ENCODE measurements at regions not wholly inside any gene's neighbourhood (a gene's known extent, or its start where the extent isn't known, plus 50 kb on each side); places are given as distances from the start of the nearest gene placed in this dataset.

GRCh38 chr2:2798337-2798736 is 467.3 kb upstream of the MYT1L start:
- no peaks in the 10 kb centered on the region for H3K4me1 ChIP-seq
- H3K36me3 ChIP-seq = no peaks in the 10 kb centered on the region
- no peaks in the 10 kb centered on the region for H3K9me3 ChIP-seq
- intact Hi-C loops (cut with DNase I; ENCODE audit: low total_unique reads) = no loop called here
- no peak for TF ChIP-seq CTCF (IDR thresholded peaks at IDR 0.05)
- TF ChIP-seq POLR2A (IDR thresholded peaks at IDR 0.05) = no peak
- no peak overlapping the region for H3K27ac ChIP-seq
- no peak overlapping the region for H3K4me3 ChIP-seq
- H3K27me3 ChIP-seq = no peaks in the 10 kb centered on the region
- no peak for DNase-seq

GRCh38 chr2:2797797-2798196 is 466.7 kb upstream of the MYT1L start:
- TF ChIP-seq POLR2A (IDR thresholded peaks at IDR 0.05) (no peak), CTCF (IDR thresholded peaks at IDR 0.05) (no peak)
- Histone ChIP-seq H3K27me3 (no peaks in the 10 kb centered on the region), H3K9me3 (no peaks in the 10 kb centered on the region), H3K4me1 (no peaks in the 10 kb centered on the region), H3K27ac (no peak overlapping the region), H3K36me3 (no peaks in the 10 kb centered on the region), H3K4me3 (no peak overlapping the region)
- no peak for DNase-seq
- intact Hi-C loops (cut with DNase I; ENCODE audit: low total_unique reads) = no loop called here

GRCh38 chr2:2796207-2796606 is 465.1 kb upstream of the MYT1L start:
- intact Hi-C loops (cut with DNase I; ENCODE audit: low total_unique reads) = no loop called here
- Histone ChIP-seq H3K36me3 (no peaks in the 10 kb centered on the region), H3K27ac (no peak overlapping the region), H3K9me3 (no peaks in the 10 kb centered on the region), H3K27me3 (no peaks in the 10 kb centered on the region), H3K4me1 (no peaks in the 10 kb centered on the region), H3K4me3 (no peak overlapping the region)
- DNase-seq = no peak
- no peak for TF ChIP-seq POLR2A (IDR thresholded peaks at IDR 0.05)

- Histone ChIP-seq H3K9me3 (no peaks in the 10 kb centered on the region), H3K27me3 (no peaks in the 10 kb centered on the region), H3K4me1 (no peaks in the 10 kb centered on the region), H3K27ac (no peak overlapping the region), H3K36me3 (no peaks in the 10 kb centered on the region), H3K4me3 (no peak overlapping the region)
- intact Hi-C loops (cut with DNase I; ENCODE audit: low total_unique reads) = no loop called here
- DNase-seq = no peak
- TF ChIP-seq POLR2A (IDR thresholded peaks at IDR 0.05) (no peak), CTCF (IDR thresholded peaks at IDR 0.05) (no peak)
Measured at GRCh38 chr2:2795438-2796091, 464.5 kb upstream of the MYT1L start.

- Histone ChIP-seq H3K27ac (no peak overlapping the region), H3K9me3 (no peaks in the 10 kb centered on the region), H3K4me3 (no peak overlapping the region), H3K4me1 (no peaks in the 10 kb centered on the region), H3K36me3 (no peaks in the 10 kb centered on the region), H3K27me3 (no peaks in the 10 kb centered on the region)
- DNase-seq = no peak
- intact Hi-C loops (cut with DNase I; ENCODE audit: low total_unique reads) = no loop called here
- no peak for TF ChIP-seq CTCF (IDR thresholded peaks at IDR 0.05)
- TF ChIP-seq POLR2A (IDR thresholded peaks at IDR 0.05) = no peak
Measured at GRCh38 chr2:2793925-2794560, 463.0 kb upstream of the MYT1L start.

All from uterus (tissue), 3 donors.